ENCODE measurements at regions not wholly inside any gene's neighbourhood (a gene's known extent, or its start where the extent isn't known, plus 50 kb on each side); places are given as distances from the start of the nearest gene placed in this dataset.

DNA sequence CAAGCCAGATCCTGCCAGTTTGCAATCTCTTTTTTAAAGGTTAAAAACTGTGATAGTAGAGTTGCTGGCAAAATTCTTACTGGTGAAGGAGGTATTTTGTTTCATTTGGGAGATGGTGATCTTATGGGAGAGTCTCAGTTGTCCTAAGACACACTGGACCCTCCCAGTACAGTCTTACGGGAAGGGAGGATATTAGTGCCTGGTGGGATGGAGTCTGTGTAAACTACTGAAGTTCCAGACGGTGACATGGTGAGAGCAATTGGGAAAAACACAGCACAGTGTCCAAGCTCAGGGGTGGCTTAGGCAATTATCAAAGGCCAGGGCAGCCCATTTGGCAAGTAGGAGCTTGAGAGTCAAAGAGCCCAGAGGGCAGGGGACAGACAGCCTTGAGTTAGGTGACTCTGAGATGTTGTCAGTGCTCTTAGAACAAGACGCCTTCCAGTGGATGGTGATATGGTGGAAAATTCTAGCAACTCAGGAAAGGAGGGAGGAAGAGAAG, 143.7 kb upstream of the CCDC68 start:
- no peak overlapping the region for H3K4me2 ChIP-seq (ENCODE audit: low read length)
- no peak overlapping the region for H3K27ac Mint-ChIP-seq (ENCODE audit: unreplicated experiment)
- no peaks in the 10 kb centered on the region for H4K20me1 ChIP-seq (ENCODE audit: insufficient read depth, low read length)
- no peaks in the 10 kb centered on the region for H3K36me3 Mint-ChIP-seq (ENCODE audit: low read depth, unreplicated experiment)
- H3K4me1 Mint-ChIP-seq (ENCODE audit: low read depth, unreplicated experiment) = peaks cover 19% of the 10 kb centered on the region
- H3K9me3 ChIP-seq (ENCODE audit: insufficient read depth, low read depth, low read length) = no peaks in the 10 kb centered on the region
- FAIRE-seq = no peak
- peaks cover 22% of the 10 kb centered on the region for H3K4me1 ChIP-seq (ENCODE audit: insufficient read depth, low read length)
- H3K4me3 ChIP-seq (ENCODE audit: insufficient read depth, low read depth, low read length) = no peak overlapping the region
- H3K27me3 ChIP-seq (ENCODE audit: insufficient read depth, low read length) = no peaks in the 10 kb centered on the region
- no peaks in the 10 kb centered on the region for H3K27me3 Mint-ChIP-seq (ENCODE audit: low read depth, unreplicated experiment)
- DNase-seq (ENCODE audit: low read depth) = no peak
- H3K79me2 ChIP-seq (ENCODE audit: insufficient read depth, low read length) = no peaks in the 10 kb centered on the region
- TF ChIP-seq EZH2 (IDR thresholded peaks at IDR 0.05; ENCODE audit: insufficient read depth, low read length) = no peak
- TF ChIP-seq, protein P1, sequence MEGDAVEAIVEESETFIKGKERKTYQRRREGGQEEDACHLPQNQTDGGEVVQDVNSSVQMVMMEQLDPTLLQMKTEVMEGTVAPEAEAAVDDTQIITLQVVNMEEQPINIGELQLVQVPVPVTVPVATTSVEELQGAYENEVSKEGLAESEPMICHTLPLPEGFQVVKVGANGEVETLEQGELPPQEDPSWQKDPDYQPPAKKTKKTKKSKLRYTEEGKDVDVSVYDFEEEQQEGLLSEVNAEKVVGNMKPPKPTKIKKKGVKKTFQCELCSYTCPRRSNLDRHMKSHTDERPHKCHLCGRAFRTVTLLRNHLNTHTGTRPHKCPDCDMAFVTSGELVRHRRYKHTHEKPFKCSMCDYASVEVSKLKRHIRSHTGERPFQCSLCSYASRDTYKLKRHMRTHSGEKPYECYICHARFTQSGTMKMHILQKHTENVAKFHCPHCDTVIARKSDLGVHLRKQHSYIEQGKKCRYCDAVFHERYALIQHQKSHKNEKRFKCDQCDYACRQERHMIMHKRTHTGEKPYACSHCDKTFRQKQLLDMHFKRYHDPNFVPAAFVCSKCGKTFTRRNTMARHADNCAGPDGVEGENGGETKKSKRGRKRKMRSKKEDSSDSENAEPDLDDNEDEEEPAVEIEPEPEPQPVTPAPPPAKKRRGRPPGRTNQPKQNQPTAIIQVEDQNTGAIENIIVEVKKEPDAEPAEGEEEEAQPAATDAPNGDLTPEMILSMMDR (IDR thresholded peaks at IDR 0.05; ENCODE audit: insufficient read depth, low read depth, low read length) = no peak
- no peak overlapping the region for H3K9ac ChIP-seq (ENCODE audit: low read length)
- no peak overlapping the region for H2AFZ ChIP-seq (ENCODE audit: low read depth, low read length)
- no peak overlapping the region for H3K27ac ChIP-seq (ENCODE audit: low read depth, low read length)
- H3K9me3 Mint-ChIP-seq (ENCODE audit: unreplicated experiment) = no peaks in the 10 kb centered on the region
- no peaks in the 10 kb centered on the region for H3K36me3 ChIP-seq (ENCODE audit: insufficient read depth, low read length)
- H3K4me3 Mint-ChIP-seq (ENCODE audit: unreplicated experiment) = no peak overlapping the region

DNA sequence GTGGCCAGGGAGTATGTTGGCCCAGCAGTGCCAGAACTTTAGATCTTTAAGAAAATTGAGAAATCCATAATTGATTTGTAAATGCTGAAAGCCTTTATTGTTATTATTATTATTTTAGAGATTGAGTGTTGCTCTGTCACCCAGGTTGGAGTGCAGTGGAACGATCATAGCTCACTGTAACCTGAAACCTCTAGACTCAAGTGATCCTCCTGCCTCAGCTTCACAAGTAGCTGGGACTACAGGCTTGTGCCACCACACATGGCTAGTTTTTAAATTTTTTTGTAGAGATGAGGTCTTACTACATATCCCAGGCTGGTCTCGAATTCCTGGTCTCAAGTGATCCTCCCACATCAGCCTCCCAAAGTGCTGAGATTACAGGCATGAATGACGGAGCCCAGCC, 143.2 kb upstream of the CCDC68 start:
- H3K27me3 ChIP-seq (ENCODE audit: insufficient read depth, low read length) = no peaks in the 10 kb centered on the region
- no peak overlapping the region for H2AFZ ChIP-seq (ENCODE audit: low read depth, low read length)
- Mint-ChIP-seq H3K27me3 (ENCODE audit: low read depth, unreplicated experiment) (no peaks in the 10 kb centered on the region), H3K4me1 (ENCODE audit: low read depth, unreplicated experiment) (peaks cover 24% of the 10 kb centered on the region), H3K9me3 (ENCODE audit: unreplicated experiment) (no peaks in the 10 kb centered on the region), H3K27ac (ENCODE audit: unreplicated experiment) (no peak overlapping the region), H3K4me3 (ENCODE audit: unreplicated experiment) (no peak overlapping the region), H3K36me3 (ENCODE audit: low read depth, unreplicated experiment) (no peaks in the 10 kb centered on the region)
- H3K36me3 ChIP-seq (ENCODE audit: insufficient read depth, low read length) = no peaks in the 10 kb centered on the region
- H3K79me2 ChIP-seq (ENCODE audit: insufficient read depth, low read length) = no peaks in the 10 kb centered on the region
- no peak overlapping the region for H3K9ac ChIP-seq (ENCODE audit: low read length)
- TF ChIP-seq, protein P1 (IDR thresholded peaks at IDR 0.05; ENCODE audit: insufficient read depth, low read depth, low read length) = no peak
- TF ChIP-seq EZH2 (IDR thresholded peaks at IDR 0.05; ENCODE audit: insufficient read depth, low read length) = no peak
- H3K27ac ChIP-seq (ENCODE audit: low read depth, low read length) = no peak overlapping the region
- H3K4me2 ChIP-seq (ENCODE audit: low read length) = no peak overlapping the region
- no peak overlapping the region for H3K4me3 ChIP-seq (ENCODE audit: insufficient read depth, low read depth, low read length)
- FAIRE-seq (no peak), DNase-seq (ENCODE audit: low read depth) (no peak)
- H3K9me3 ChIP-seq (ENCODE audit: insufficient read depth, low read depth, low read length) = no peaks in the 10 kb centered on the region
- H3K4me1 ChIP-seq (ENCODE audit: insufficient read depth, low read length) = peaks cover 28% of the 10 kb centered on the region
- H4K20me1 ChIP-seq (ENCODE audit: insufficient read depth, low read length) = no peaks in the 10 kb centered on the region

DNA sequence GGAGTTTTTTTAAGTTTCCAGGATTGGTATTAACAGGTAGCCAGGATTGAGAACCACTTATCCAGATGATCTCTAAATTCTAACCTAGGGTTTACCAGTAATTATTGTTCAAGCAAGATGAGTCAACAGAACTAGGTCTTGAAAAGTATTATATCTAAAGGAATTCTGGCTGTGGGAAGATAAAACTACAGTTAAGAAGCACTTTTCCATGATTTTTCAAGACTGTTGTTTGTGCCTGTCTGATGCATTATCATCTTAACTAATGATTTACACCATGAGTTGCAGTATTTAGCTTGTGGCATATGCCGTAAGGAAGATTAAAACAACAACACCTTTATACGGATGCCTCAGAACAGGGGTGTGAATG, 142.2 kb upstream of the CCDC68 start:
- Histone ChIP-seq H3K4me1 (ENCODE audit: insufficient read depth, low read length) (peaks cover 38% of the 10 kb centered on the region), H3K27ac (ENCODE audit: low read depth, low read length) (no peak overlapping the region), H4K20me1 (ENCODE audit: insufficient read depth, low read length) (no peaks in the 10 kb centered on the region), H3K9ac (ENCODE audit: low read length) (no peak overlapping the region), H3K36me3 (ENCODE audit: insufficient read depth, low read length) (no peaks in the 10 kb centered on the region), H3K9me3 (ENCODE audit: insufficient read depth, low read depth, low read length) (no peaks in the 10 kb centered on the region), H2AFZ (ENCODE audit: low read depth, low read length) (no peak overlapping the region), H3K4me2 (ENCODE audit: low read length) (peak overlapping the region; percentile 10), H3K27me3 (ENCODE audit: insufficient read depth, low read length) (no peaks in the 10 kb centered on the region), H3K4me3 (ENCODE audit: insufficient read depth, low read depth, low read length) (no peak overlapping the region), H3K79me2 (ENCODE audit: insufficient read depth, low read length) (no peaks in the 10 kb centered on the region)
- Mint-ChIP-seq H3K9me3 (ENCODE audit: unreplicated experiment) (no peaks in the 10 kb centered on the region), H3K36me3 (ENCODE audit: low read depth, unreplicated experiment) (no peaks in the 10 kb centered on the region), H3K27me3 (ENCODE audit: low read depth, unreplicated experiment) (no peaks in the 10 kb centered on the region), H3K4me1 (ENCODE audit: low read depth, unreplicated experiment) (peaks cover 34% of the 10 kb centered on the region), H3K27ac (ENCODE audit: unreplicated experiment) (peak overlapping the region; percentile 81), H3K4me3 (ENCODE audit: unreplicated experiment) (no peak overlapping the region)
- DNase-seq (ENCODE audit: low read depth) = peak; percentile 46
- FAIRE-seq = no peak
- TF ChIP-seq EZH2 (IDR thresholded peaks at IDR 0.05; ENCODE audit: insufficient read depth, low read length) = no peak
- TF ChIP-seq, protein P1 (IDR thresholded peaks at IDR 0.05; ENCODE audit: insufficient read depth, low read depth, low read length) = no peak

Measured in astrocyte (in vitro differentiated cells and primary cell).